ENCODE measurements at regions not wholly inside any gene's neighbourhood (a gene's known extent, or its start where the extent isn't known, plus 50 kb on each side); places are given as distances from the start of the nearest gene placed in this dataset.
"Not testable (repeated sequence)": the region's sequence is repeated elsewhere in the genome, so short reads cannot be mapped to it uniquely, and the experiment has no call there.

- no peak for DNase-seq (ENCODE audit: low read depth in 2 of 2)
Measured at GRCh38 chr10:25808372-25808771, 125.7 kb upstream of the MYO3A start.

- no peak for DNase-seq (ENCODE audit: low read depth in 2 of 2)
Measured at GRCh38 chr10:25811052-25811685, 122.9 kb upstream of the MYO3A start.

- no peak for DNase-seq (ENCODE audit: low read depth in 2 of 2)
Measured at GRCh38 chr10:25813511-25813910, 120.5 kb upstream of the MYO3A start.

- DNase-seq (ENCODE audit: low read depth in 2 of 2), result no peak
Measured at GRCh38 chr10:25815236-25815635, 118.8 kb upstream of the MYO3A start.

- no peak for DNase-seq (ENCODE audit: low read depth in 2 of 2)
Measured at GRCh38 chr10:25815999-25816768, 117.8 kb upstream of the MYO3A start.

- no peak for DNase-seq (ENCODE audit: low read depth in 2 of 2)
Measured at GRCh38 chr10:25817200-25817599, 116.8 kb upstream of the MYO3A start.

- DNase-seq (ENCODE audit: low read depth in 2 of 2), result no peak
Measured at GRCh38 chr10:25818751-25819150, 115.3 kb upstream of the MYO3A start.

GRCh38 chr10:25820472-25820871, 113.6 kb upstream of the MYO3A start:
- no peak for DNase-seq (ENCODE audit: low read depth in 2 of 2)

- DNase-seq (ENCODE audit: low read depth in 2 of 2), result no peak
Measured at GRCh38 chr10:25820874-25821273, 113.2 kb upstream of the MYO3A start.

- DNase-seq (ENCODE audit: low read depth in 2 of 2), result no peak
Measured at GRCh38 chr10:25824050-25824449, 110.0 kb upstream of the MYO3A start.

- DNase-seq (ENCODE audit: low read depth in 2 of 2), result no peak
Measured at GRCh38 chr10:25828475-25828874, 105.6 kb upstream of the MYO3A start.

- DNase-seq (ENCODE audit: low read depth in 2 of 2), result no peak
Measured at GRCh38 chr10:25831080-25831479, 102.9 kb upstream of the MYO3A start.

GRCh38 chr10:25839683-25840082, 94.3 kb upstream of the MYO3A start:
- DNase-seq (ENCODE audit: low read depth in 2 of 2), result no peak

- not testable (repeated sequence) for DNase-seq (ENCODE audit: low read depth in 2 of 2)
Measured at GRCh38 chr10:25840875-25841274, 93.2 kb upstream of the MYO3A start.

- DNase-seq (ENCODE audit: low read depth in 2 of 2), result no peak
Measured at GRCh38 chr10:25842146-25842545, 91.9 kb upstream of the MYO3A start.

GRCh38 chr10:25843551-25844170, 90.4 kb upstream of the MYO3A start:
- no peak for DNase-seq (ENCODE audit: low read depth in 2 of 2)

GRCh38 chr10:25844716-25845115, 89.3 kb upstream of the MYO3A start:
- DNase-seq (ENCODE audit: low read depth in 2 of 2), result not testable (repeated sequence)

- no peak for DNase-seq (ENCODE audit: low read depth in 2 of 2)
Measured at GRCh38 chr10:25849268-25849667, 84.8 kb upstream of the MYO3A start.

GRCh38 chr10:25849988-25850387, 84.0 kb upstream of the MYO3A start:
- DNase-seq (ENCODE audit: low read depth in 2 of 2), result no peak

- no peak for DNase-seq (ENCODE audit: low read depth in 2 of 2)
Measured at GRCh38 chr10:25851548-25851947, 82.5 kb upstream of the MYO3A start.

- no peak for DNase-seq (ENCODE audit: low read depth in 2 of 2)
Measured at GRCh38 chr10:25852364-25852941, 81.6 kb upstream of the MYO3A start.

GRCh38 chr10:25858076-25858475, 76.0 kb upstream of the MYO3A start:
- no peak for DNase-seq (ENCODE audit: low read depth in 2 of 2)

GRCh38 chr10:25865267-25865666, 68.8 kb upstream of the MYO3A start:
- no peak for DNase-seq (ENCODE audit: low read depth in 2 of 2)

Measured in stimulated activated CD4-positive, alpha-beta T cell treated with anti-CD3 and anti-CD28 coated beads, Interleukin-4, amount 100 ng/mL, for 48 hours (primary cell).